HL-60 (cell line): ENCODE measurements at regions not wholly inside any gene's neighbourhood (a gene's known extent, or its start where the extent isn't known, plus 50 kb on each side); places are given as distances from the start of the nearest gene placed in this dataset.

Experiments
- SPI1 ChIP-seq: IDR thresholded peaks from 2 replicates; pipeline ENCODE4 v1.6.1; 2012; ENCODE audit warnings: low read depth, mild to moderate bottlenecking, borderline replicate concordance
- TF ChIP-seq, protein P1 (sequence below): IDR thresholded peaks from one replicate; pipeline ENCODE4 v1.5.1; 2011; ENCODE audit warnings: low read length, control low read depth, inconsistent platforms; ENCODE audit not compliant: insufficient read depth

DNA sequence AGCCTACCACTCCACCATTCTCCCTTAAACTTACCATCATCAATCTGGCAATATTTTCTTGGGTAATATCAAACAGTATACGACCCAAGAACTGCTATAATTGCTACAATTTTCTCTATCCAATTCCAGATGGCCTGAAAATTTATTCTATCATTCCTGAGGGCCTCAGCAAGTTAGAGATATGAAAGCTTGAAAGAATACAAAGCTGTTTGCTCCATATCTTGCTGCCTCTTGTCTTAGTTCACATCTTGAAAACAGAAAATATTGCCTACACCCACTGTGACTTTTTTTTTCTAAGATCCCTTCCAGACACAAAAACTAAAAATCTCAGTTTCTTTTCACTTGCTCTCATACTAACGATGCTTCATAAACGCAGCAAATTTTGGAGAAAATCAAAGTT, 898.9 kb downstream of the OTOL1 start:
- TF ChIP-seq, protein P1, sequence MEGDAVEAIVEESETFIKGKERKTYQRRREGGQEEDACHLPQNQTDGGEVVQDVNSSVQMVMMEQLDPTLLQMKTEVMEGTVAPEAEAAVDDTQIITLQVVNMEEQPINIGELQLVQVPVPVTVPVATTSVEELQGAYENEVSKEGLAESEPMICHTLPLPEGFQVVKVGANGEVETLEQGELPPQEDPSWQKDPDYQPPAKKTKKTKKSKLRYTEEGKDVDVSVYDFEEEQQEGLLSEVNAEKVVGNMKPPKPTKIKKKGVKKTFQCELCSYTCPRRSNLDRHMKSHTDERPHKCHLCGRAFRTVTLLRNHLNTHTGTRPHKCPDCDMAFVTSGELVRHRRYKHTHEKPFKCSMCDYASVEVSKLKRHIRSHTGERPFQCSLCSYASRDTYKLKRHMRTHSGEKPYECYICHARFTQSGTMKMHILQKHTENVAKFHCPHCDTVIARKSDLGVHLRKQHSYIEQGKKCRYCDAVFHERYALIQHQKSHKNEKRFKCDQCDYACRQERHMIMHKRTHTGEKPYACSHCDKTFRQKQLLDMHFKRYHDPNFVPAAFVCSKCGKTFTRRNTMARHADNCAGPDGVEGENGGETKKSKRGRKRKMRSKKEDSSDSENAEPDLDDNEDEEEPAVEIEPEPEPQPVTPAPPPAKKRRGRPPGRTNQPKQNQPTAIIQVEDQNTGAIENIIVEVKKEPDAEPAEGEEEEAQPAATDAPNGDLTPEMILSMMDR, result no peak
- TF ChIP-seq SPI1, result no peak
